WTC11 (cell line): ENCODE measurements at regions not wholly inside any gene's neighbourhood (a gene's known extent, or its start where the extent isn't known, plus 50 kb on each side); places are given as distances from the start of the nearest gene placed in this dataset.

Source experiments
- ATAC-seq: fragments of 200-7000 bp; cut with Tn5 transposase; 2 replicates; pipeline ENCODE4 v1.10.0; 2021; ENCODE audit warnings: mild to moderate bottlenecking, moderate library complexity
- CTCF ChIA-PET: fragments of 300-600 bp; sonication (Branson Sonifier 250); formaldehyde crosslinking; loops from one replicate; lab custom pipeline; 2021; ENCODE audit warnings: antibody characterized with exemption; lab: Charles Lee
- POLR2A ChIA-PET: fragments of 350-600 bp; sonication (Branson Sonifier 250); formaldehyde crosslinking; loops from one replicate; lab custom pipeline; 2021; ENCODE audit warnings: antibody characterized with exemption; lab: Charles Lee
- DNase-seq: peaks from one replicate; pipeline ENCODE4 v3.0.0; 2021; ENCODE audit warnings: low spot score
- H3K27ac Mint-ChIP-seq: 2 replicates; pipeline ENCODE4 v1.8.0; 2021; ENCODE audit warnings: mixed read lengths
- H3K27me3 Mint-ChIP-seq: 2 replicates; pipeline ENCODE4 v1.8.0; 2021; ENCODE audit warnings: low read depth, mild to moderate bottlenecking, moderate library complexity, mixed read lengths
- H3K36me3 Mint-ChIP-seq: 2 replicates; pipeline ENCODE4 v1.8.0; 2021; ENCODE audit warnings: mixed read lengths
- H3K4me1 Mint-ChIP-seq: 2 replicates; pipeline ENCODE4 v1.8.0; 2022; ENCODE audit warnings: mixed read lengths
- H3K4me3 Mint-ChIP-seq: 2 replicates; pipeline ENCODE4 v1.8.0; 2021; ENCODE audit warnings: mild to moderate bottlenecking, moderate library complexity, mixed read lengths
- H3K9me3 Mint-ChIP-seq: 2 replicates; pipeline ENCODE4 v1.8.0; 2021; ENCODE audit warnings: mixed read lengths
- CBFB ChIP-seq: sonication (generic); formaldehyde crosslinking; IDR thresholded peaks from 2 replicates; pipeline ENCODE4 v1.8.1; 2022; ENCODE audit warnings: mild to moderate bottlenecking, low read depth, missing genetic modification reagents
- ELF4 ChIP-seq: sonication (generic); formaldehyde crosslinking; IDR thresholded peaks from 2 replicates; pipeline ENCODE4 v1.8.1; 2022; ENCODE audit warnings: low read depth, mild to moderate bottlenecking, moderate library complexity, missing genetic modification reagents
- FOXJ3 ChIP-seq: sonication (generic); formaldehyde crosslinking; IDR thresholded peaks from 2 replicates; pipeline ENCODE4 v1.9.0; 2021; ENCODE audit warnings: missing genetic modification reagents, mild to moderate bottlenecking, borderline replicate concordance
- JUN ChIP-seq: sonication (generic); formaldehyde crosslinking; IDR thresholded peaks from 2 replicates; pipeline ENCODE4 v1.8.0; 2023; ENCODE audit warnings: mild to moderate bottlenecking, missing genetic modification reagents
- NFE2L1 ChIP-seq: sonication (generic); formaldehyde crosslinking; IDR thresholded peaks from 2 replicates; pipeline ENCODE4 v1.8.1; 2023; ENCODE audit warnings: missing genetic modification reagents
- NR1H2 ChIP-seq: sonication (generic); formaldehyde crosslinking; IDR thresholded peaks from 2 replicates; pipeline ENCODE4 v1.9.0; 2021; ENCODE audit warnings: mild to moderate bottlenecking, moderate library complexity, missing genetic modification reagents
- OVOL2 ChIP-seq: fragments of 250-450 bp; sonication (Bioruptor Pico); IDR thresholded peaks from 2 replicates; pipeline ENCODE4 v1.9.0; 2021; ENCODE audit warnings: mild to moderate bottlenecking, borderline replicate concordance
- SMAD3 ChIP-seq: sonication (generic); formaldehyde crosslinking; IDR thresholded peaks from 2 replicates; pipeline ENCODE4 v1.8.0; 2022; ENCODE audit warnings: missing genetic modification reagents, mild to moderate bottlenecking, borderline replicate concordance
- TCF7 ChIP-seq: sonication (generic); formaldehyde crosslinking; IDR thresholded peaks from 2 replicates; pipeline ENCODE4 v1.8.0; 2022; ENCODE audit warnings: mild to moderate bottlenecking, low read depth, missing genetic modification reagents, moderate library complexity
- TEAD4 ChIP-seq: sonication (generic); formaldehyde crosslinking; IDR thresholded peaks from 2 replicates; pipeline ENCODE4 v1.8.0; 2022; ENCODE audit warnings: mild to moderate bottlenecking, missing genetic modification reagents
- ZNF232 ChIP-seq: sonication (generic); formaldehyde crosslinking; IDR thresholded peaks from 2 replicates; pipeline ENCODE4 v1.8.0; 2022; ENCODE audit warnings: mild to moderate bottlenecking, missing genetic modification reagents
- ZNF396 ChIP-seq: fragments of 250-450 bp; sonication (Bioruptor Pico); IDR thresholded peaks from 2 replicates; pipeline ENCODE4 v1.8.0; 2021; ENCODE audit warnings: mild to moderate bottlenecking, moderate library complexity, borderline replicate concordance
- TF ChIP-seq, protein P1 (sequence below): sonication (generic); formaldehyde crosslinking; IDR thresholded peaks from 2 replicates; pipeline ENCODE4 v1.8.1; 2023; ENCODE audit warnings: mild to moderate bottlenecking, moderate library complexity, missing genetic modification reagents
- TF ChIP-seq, protein P2 (sequence below): sonication (generic); formaldehyde crosslinking; IDR thresholded peaks from 2 replicates; pipeline ENCODE4 v1.8.0; 2023; ENCODE audit warnings: missing genetic modification reagents
- TF ChIP-seq, protein P3 (sequence below): sonication (generic); formaldehyde crosslinking; IDR thresholded peaks from 2 replicates; pipeline ENCODE4 v1.8.0; 2022; ENCODE audit warnings: missing genetic modification reagents
- TF ChIP-seq, protein P4 (sequence below): sonication (generic); formaldehyde crosslinking; IDR thresholded peaks from 2 replicates; pipeline ENCODE4 v1.8.0; 2023; ENCODE audit warnings: missing genetic modification reagents, mild to moderate bottlenecking, borderline replicate concordance
- TF ChIP-seq, protein P5 (sequence below): sonication (generic); formaldehyde crosslinking; IDR thresholded peaks from 2 replicates; pipeline ENCODE4 v1.8.0; 2022; ENCODE audit warnings: mild to moderate bottlenecking, missing genetic modification reagents

DNA sequence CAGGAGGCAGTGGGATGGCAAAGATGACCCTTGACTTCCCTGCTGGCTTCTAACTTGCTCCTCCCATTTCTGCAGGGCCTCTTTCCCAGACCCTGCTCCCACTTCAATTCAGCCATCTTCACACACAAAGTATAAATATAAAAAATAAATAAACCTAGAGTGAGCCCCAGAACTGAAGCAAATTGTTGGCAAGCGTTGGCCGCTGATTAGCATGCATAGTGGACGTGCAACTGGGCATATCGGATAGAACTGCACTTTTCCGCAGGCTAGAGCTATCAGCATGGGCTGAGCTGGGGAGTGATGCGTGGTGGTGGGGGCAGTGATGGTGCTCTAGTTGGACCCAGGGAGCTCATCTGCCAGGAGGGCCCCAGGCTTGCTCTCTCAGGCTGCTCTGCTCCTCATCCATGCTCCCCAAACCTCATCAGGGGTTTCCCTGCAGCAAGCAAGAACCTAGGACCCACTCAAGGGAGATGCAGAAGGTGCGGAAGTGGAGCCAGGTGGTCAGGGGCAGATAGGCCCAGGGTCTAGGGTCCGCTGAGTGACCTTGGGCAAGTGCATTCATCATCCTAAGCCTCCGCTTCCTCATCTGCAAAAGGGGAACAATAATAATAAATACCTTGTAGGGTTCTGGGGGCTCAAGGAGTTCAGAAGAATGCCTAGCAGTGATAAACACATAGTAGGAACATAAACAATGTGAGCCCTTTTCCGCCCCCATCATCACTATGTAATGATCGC is 146.8 kb upstream of the PJA1 start (continued):
- TF ChIP-seq, protein P1, sequence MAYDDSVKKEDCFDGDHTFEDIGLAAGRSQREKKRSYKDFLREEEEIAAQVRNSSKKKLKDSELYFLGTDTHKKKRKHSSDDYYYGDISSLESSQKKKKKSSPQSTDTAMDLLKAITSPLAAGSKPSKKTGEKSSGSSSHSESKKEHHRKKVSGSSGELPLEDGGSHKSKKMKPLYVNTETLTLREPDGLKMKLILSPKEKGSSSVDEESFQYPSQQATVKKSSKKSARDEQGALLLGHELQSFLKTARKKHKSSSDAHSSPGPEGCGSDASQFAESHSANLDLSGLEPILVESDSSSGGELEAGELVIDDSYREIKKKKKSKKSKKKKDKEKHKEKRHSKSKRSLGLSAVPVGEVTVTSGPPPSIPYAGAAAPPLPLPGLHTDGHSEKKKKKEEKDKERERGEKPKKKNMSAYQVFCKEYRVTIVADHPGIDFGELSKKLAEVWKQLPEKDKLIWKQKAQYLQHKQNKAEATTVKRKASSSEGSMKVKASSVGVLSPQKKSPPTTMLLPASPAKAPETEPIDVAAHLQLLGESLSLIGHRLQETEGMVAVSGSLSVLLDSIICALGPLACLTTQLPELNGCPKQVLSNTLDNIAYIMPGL = no peak

DNA sequence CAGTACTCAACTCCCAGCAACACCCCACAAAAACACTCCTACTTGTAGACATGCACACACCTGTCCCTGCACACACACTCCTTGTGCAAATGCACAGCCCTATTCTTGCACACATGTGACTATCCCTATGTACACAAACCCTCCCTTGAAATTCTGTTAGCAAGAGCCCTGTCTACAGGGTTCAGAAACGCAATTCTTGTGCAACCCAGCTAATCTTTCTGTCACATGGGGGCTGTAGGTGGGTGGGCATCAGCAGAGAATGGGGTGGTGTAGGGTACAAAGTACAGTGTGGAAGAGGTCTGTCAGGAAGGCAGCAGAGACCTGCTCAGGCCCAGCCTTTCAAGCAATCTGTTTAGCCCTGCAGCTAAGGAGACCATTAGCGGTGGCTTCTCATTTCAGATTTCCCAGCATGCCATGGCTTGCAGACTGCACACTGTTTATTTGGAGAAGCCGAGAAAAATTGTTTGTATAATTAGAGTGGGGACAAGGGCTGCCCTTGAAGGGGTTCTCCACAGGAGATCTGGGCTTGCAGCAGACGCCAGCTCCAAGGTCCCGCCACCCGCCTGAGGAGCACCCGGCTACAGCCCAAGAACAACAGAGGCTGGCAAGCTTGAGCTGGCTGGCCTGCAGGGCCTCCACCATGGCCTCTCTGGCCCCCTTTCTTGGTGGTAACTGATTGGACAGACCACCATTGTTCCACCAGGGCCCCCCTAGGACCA is 144.0 kb upstream of the PJA1 start:
- Mint-ChIP-seq H3K4me1 (peaks cover 29% of the 10 kb centered on the region), H3K36me3 (no peaks in the 10 kb centered on the region), H3K27me3 (peaks cover 3% of the 10 kb centered on the region), H3K9me3 (no peaks in the 10 kb centered on the region), H3K4me3 (no peak overlapping the region), H3K27ac (no peak overlapping the region)
- POLR2A ChIA-PET = no interaction called here
- DNase-seq = no peak
- no peak for ATAC-seq
- TF ChIP-seq, protein P2, sequence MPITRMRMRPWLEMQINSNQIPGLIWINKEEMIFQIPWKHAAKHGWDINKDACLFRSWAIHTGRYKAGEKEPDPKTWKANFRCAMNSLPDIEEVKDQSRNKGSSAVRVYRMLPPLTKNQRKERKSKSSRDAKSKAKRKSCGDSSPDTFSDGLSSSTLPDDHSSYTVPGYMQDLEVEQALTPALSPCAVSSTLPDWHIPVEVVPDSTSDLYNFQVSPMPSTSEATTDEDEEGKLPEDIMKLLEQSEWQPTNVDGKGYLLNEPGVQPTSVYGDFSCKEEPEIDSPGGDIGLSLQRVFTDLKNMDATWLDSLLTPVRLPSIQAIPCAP = no peak
- no peak for TF ChIP-seq JUN
- TF ChIP-seq, protein P3, sequence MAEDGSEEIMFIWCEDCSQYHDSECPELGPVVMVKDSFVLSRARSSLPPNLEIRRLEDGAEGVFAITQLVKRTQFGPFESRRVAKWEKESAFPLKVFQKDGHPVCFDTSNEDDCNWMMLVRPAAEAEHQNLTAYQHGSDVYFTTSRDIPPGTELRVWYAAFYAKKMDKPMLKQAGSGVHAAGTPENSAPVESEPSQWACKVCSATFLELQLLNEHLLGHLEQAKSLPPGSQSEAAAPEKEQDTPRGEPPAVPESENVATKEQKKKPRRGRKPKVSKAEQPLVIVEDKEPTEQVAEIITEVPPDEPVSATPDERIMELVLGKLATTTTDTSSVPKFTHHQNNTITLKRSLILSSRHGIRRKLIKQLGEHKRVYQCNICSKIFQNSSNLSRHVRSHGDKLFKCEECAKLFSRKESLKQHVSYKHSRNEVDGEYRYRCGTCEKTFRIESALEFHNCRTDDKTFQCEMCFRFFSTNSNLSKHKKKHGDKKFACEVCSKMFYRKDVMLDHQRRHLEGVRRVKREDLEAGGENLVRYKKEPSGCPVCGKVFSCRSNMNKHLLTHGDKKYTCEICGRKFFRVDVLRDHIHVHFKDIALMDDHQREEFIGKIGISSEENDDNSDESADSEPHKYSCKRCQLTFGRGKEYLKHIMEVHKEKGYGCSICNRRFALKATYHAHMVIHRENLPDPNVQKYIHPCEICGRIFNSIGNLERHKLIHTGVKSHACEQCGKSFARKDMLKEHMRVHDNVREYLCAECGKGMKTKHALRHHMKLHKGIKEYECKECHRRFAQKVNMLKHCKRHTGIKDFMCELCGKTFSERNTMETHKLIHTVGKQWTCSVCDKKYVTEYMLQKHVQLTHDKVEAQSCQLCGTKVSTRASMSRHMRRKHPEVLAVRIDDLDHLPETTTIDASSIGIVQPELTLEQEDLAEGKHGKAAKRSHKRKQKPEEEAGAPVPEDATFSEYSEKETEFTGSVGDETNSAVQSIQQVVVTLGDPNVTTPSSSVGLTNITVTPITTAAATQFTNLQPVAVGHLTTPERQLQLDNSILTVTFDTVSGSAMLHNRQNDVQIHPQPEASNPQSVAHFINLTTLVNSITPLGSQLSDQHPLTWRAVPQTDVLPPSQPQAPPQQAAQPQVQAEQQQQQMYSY = no peak
- no peak for TF ChIP-seq NFE2L1
- no peak for TF ChIP-seq ZNF396 (CRISPR knock-in tag)
- no peak for TF ChIP-seq ELF4
- no peak for TF ChIP-seq TEAD4 (CRISPR knock-in tag)
- no peak for TF ChIP-seq ZNF232 (CRISPR knock-in tag)
- TF ChIP-seq FOXJ3 (CRISPR knock-in tag) = no peak
- TF ChIP-seq OVOL2 (CRISPR knock-in tag) = no peak
- CTCF ChIA-PET = interaction anchor here (1.7 kb wide), 1 partner anchor 10 kb away, joined by 4 read pairs; no protein-coding TSS in a partner anchor

DNA sequence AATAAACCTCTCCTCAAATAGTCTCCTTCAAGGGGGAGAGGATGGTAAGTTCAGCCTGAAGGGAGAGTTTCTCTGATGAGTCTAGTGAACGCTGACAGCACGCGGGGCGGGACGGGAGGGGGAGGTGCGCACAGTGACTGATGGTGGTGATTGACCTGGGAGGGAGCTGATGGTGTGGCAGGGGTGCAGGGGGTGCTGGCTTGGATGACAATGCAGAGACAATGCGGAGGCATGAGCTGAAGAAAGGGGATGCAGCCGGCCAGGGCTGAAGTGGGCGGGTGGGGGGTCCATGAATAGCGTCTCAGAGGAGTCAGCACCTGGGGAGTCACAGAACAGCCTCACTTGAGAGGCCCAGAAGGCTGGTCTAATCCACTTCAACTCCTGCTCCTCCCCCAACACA is 142.5 kb upstream of the PJA1 start:
- no peaks in the 10 kb centered on the region for H3K36me3 Mint-ChIP-seq
- peaks cover 32% of the 10 kb centered on the region for H3K4me1 Mint-ChIP-seq
- no peak overlapping the region for H3K27ac Mint-ChIP-seq
- peaks cover 12% of the 10 kb centered on the region for H3K27me3 Mint-ChIP-seq
- ATAC-seq (peak; percentile 9), DNase-seq (peak; percentile 24)
- no peaks in the 10 kb centered on the region for H3K9me3 Mint-ChIP-seq
- TF ChIP-seq CBFB = no peak
- TF ChIP-seq, protein P4, sequence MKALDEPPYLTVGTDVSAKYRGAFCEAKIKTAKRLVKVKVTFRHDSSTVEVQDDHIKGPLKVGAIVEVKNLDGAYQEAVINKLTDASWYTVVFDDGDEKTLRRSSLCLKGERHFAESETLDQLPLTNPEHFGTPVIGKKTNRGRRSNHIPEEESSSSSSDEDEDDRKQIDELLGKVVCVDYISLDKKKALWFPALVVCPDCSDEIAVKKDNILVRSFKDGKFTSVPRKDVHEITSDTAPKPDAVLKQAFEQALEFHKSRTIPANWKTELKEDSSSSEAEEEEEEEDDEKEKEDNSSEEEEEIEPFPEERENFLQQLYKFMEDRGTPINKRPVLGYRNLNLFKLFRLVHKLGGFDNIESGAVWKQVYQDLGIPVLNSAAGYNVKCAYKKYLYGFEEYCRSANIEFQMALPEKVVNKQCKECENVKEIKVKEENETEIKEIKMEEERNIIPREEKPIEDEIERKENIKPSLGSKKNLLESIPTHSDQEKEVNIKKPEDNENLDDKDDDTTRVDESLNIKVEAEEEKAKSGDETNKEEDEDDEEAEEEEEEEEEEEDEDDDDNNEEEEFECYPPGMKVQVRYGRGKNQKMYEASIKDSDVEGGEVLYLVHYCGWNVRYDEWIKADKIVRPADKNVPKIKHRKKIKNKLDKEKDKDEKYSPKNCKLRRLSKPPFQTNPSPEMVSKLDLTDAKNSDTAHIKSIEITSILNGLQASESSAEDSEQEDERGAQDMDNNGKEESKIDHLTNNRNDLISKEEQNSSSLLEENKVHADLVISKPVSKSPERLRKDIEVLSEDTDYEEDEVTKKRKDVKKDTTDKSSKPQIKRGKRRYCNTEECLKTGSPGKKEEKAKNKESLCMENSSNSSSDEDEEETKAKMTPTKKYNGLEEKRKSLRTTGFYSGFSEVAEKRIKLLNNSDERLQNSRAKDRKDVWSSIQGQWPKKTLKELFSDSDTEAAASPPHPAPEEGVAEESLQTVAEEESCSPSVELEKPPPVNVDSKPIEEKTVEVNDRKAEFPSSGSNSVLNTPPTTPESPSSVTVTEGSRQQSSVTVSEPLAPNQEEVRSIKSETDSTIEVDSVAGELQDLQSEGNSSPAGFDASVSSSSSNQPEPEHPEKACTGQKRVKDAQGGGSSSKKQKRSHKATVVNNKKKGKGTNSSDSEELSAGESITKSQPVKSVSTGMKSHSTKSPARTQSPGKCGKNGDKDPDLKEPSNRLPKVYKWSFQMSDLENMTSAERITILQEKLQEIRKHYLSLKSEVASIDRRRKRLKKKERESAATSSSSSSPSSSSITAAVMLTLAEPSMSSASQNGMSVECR (CRISPR knock-in tag) = no peak
- TF ChIP-seq NR1H2 (CRISPR knock-in tag) = no peak
- TF ChIP-seq, protein P5, sequence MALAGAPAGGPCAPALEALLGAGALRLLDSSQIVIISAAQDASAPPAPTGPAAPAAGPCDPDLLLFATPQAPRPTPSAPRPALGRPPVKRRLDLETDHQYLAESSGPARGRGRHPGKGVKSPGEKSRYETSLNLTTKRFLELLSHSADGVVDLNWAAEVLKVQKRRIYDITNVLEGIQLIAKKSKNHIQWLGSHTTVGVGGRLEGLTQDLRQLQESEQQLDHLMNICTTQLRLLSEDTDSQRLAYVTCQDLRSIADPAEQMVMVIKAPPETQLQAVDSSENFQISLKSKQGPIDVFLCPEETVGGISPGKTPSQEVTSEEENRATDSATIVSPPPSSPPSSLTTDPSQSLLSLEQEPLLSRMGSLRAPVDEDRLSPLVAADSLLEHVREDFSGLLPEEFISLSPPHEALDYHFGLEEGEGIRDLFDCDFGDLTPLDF (CRISPR knock-in tag) = no peak
- TF ChIP-seq SMAD3 = no peak
- no peak for TF ChIP-seq TCF7 (CRISPR knock-in tag)
- ChIA-PET CTCF (interaction anchor here (0.6 to 1.7 kb wide), 5 partner anchors 8 to 500 kb away, joined by 3 to 8 read pairs (median 3); no protein-coding TSS in a partner anchor), POLR2A (no interaction called here)
- peak overlapping the region; percentile 35 for H3K4me3 Mint-ChIP-seq
